HG03108 (cell line): ENCODE measurements at regions not wholly inside any gene's neighbourhood (a gene's known extent, or its start where the extent isn't known, plus 50 kb on each side); places are given as distances from the start of the nearest gene placed in this dataset.

ENCODE experiments used
- ATAC-seq: cut with Tn5 transposase; IDR thresholded peaks from one replicate; pipeline ENCODE4 v1.9.1; 2021; ENCODE audit warnings: moderate library complexity; ENCODE audit not compliant: unreplicated experiment

DNA sequence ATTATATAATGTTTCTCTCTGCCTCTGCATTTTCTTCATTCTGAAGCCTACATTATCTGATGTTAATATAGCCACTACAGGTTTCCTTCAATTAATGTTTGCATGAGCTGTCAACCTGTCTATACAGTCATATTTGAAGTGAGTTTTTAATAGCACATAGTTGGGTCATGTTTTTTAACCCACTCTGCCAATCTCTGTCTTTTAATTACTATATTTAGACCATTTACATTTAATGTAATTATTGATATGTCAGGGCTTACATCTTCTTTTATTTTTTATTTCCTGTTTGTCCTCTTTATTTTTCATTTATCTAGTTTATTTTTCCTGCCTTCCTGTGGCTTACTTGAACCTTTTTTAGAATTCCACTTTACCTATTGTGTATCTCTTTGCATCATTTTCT is 124.3 kb upstream of the PDE1C start:
- ATAC-seq, result no peak

DNA sequence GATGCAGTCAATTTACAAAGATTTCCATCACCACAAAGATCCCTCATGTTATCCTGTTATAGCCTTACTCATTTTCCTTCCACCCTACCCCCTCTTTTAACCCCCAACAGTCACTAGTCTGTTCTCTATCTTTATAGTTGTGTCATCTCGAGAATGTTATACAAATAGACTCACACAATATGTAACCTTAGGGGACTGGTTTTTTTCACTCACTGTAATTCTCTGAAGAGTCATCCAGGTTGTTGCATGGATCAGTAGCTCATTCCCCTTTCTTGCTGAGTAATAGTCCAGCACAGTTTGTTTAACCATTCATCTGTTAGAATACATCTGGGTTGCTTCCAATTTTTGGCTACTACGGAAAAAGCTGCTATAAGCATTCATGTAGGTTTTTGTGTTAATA is 121.1 kb upstream of the PDE1C start:
- ATAC-seq, result no peak

DNA sequence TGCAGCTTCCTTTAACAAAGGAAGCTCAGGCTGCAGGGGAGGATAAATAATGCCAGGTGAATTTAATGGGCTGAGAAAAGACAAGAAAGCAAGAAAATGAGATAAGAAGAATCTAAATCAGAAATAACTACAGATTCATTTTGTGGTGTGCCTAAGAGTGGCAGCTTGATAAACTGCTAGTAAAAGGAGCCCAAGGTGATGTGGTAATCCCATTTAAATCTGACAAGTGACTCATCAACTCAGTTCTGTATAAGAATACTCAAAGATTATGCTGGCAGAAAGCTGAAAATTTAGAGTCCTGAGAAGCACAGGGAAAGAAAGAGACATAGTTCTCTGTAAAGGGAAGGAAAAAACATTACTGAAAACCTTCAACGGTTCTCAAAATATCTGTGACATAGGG is 109.4 kb upstream of the PDE1C start:
- ATAC-seq, result no peak

DNA sequence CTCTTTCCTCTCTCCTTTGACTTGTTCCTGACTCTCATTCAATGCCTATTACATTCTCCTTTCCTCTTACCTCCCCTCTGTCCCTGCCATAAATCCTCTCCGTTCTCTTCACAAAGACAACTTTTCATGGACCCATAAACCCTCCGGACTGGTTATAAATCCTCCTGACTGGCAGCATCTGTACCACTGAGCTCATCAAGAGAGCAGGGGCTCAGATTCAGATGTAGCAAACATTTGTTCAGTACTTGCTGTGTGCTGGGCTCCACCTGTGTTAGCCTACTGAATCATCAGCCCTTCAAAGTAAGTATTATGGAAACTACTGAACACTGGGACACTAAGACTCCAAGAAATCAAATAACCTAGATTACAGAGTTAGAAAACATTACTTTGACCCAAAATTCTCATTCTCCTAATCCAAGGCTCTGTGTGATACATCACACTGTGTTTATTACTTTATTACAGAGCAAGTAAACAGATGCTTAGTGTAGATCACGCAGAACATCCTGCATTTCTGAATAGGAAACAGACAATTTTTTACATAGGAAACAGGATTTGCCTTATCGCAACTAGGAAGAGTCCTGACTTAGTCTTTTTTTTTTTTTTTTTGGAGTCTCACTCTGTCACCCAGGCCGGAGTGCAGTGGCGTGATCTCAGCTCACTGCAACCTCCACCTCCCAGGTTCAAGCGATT is 108.6 kb upstream of the PDE1C start:
- no peak for ATAC-seq

DNA sequence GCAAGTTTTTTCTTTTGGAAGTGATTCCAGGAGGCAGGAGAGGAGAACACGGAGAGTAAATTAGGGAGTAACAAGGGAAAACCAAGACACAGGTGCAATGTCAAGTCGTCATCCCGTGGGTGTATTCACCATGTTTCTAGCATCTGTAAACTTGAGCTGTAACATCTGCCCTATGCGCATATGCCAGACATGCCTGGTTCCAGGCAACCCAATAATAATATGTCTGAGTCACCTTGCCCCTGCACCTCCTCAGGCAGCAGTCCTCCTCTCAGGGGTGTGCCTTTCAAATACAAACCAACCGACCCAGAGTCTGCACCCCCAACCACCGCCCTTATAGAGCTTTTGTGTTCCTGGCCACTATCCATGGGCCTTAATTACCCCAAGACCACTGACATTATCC is 107.0 kb upstream of the PDE1C start:
- no peak for ATAC-seq

DNA sequence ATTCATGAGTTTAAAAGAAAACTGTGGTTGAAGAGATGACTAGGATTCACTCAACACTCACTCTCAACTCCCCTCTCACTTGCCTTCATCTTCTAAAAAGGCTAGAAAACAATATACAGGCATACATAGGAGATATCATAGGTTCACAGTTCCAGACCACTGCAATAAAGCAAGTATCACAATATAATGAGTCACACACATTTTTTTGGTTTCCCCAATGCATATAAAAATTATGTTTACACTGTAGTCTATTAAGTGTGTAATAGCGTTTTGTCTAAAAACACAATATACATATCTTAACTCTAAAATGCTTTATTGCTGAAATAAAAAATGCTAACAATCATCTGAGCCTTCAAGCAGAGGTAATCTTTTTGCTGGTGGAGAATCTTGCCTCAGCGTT is 104.9 kb upstream of the PDE1C start:
- ATAC-seq, result no peak

DNA sequence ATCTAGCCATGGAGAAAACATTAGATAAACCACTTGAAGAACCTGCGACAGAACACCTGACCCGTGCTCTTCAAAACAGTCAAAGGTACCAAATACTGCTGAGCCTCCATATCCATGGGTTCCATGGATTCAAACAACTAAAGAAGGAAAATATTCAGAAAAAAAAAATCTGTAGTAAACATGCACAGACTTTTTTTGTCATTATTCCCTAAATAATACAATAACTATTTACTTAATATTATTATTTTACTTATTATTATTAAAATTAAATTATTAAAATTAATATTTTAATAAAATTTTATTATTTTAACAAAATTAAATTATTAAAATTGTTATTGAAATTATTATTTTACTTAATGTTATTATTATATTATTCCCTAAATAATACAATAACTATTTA is 101.0 kb upstream of the PDE1C start:
- ATAC-seq, result no peak

DNA sequence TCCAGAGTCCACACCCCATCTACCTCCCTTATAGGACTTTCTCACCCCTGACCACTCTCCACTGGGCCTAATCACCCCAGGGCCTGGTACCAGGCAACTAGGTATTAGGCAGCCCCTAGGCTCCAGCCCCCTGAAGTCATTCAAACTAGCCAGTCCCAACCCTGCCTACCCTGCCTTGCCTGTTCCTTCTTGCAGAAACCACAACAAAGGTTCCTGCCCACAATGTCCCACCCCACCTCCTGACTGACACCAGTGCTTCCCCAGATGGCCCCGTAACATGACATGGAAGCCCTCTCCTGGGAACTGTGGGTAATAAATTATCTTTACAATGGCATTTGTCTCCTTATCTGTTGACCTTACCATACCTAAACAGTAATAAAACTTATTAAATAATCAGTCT is 100.6 kb upstream of the PDE1C start:
- no peak for ATAC-seq

DNA sequence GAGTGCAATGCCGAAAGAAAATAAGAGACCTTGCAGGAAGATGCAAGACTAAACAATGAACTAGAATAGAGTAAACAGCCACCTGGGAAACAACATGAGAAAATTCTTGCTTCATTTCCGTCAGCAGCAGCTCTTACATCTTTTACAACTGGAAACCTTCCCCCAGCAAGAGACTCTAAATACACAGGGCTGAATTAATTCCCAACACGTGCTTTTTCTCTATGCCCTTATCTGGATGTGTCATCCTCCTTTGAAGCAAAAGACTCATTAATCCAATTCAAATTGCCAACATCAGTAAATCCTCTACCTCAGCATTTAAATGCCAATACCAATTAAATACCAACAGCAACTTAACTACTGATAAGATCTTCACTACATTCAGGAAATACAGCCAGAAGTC is 99.0 kb upstream of the PDE1C start:
- no peak for ATAC-seq

DNA sequence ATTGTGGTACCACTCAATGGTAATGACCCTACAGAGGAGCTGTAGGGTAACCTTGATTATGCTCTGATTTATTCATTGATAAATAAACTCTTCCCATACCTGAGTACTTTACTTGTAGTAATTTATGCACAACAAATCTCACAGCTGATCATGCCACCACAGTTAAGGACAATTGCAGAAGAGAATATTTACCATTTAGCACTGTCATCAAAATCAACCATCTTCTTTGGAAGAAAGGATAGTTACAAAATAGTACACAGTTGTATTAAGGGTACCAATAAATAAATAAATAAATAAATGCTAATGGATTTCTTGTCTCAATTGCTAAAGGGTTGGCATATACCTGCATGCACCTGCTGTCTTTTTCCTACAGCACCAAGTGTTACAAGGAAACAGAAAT is 97.6 kb upstream of the PDE1C start:
- no peak for ATAC-seq

DNA sequence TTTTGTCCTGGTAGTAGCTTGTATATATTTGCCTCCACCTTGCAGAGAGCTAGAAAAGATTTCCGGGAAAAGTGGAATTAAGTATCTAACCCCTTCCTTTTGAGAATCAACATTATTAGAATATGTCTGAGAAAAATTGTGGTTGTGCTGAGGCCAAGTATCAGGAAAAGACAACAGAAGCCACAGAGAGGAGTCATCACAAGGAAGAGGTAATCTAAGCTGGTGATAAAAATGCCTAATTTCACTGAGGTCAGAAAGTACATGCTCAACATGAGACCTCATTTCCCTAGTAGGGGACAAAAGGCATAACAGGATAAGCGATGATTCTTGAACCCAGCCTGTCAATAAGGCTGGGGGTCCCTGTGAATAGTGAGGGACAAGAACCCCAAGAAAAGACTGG is 97.0 kb upstream of the PDE1C start:
- ATAC-seq, result no peak

DNA sequence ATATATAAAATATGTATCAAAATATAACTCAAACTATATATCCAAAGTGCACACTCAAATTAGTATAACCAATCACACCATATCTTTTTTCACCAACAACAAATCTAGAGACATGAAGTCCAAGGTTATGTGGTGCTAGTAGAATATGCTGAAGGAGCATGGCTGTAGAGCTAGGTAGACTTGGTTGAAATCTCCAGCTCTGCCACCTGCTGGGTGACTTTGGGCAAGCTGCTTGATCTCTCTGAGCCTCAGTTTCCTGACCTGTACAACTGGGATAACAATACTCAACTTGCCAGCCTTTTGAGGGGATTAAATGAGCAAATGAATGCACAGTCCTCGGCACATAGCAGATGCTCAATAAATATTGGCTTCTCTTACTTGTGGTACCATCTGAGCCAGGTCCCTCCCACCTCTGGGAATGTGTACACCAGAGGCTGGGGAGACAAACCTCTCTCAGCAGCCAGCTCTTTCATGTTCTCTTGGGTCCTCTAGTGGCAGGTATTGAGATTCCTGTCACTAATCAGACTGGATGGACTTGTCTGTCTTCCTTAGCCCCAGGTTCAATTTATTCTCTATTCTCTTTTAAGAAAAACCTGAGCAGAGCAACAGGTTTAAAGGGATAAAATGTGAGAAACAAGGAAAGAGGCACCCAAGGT is 94.3 kb upstream of the PDE1C start:
- ATAC-seq, result no peak

DNA sequence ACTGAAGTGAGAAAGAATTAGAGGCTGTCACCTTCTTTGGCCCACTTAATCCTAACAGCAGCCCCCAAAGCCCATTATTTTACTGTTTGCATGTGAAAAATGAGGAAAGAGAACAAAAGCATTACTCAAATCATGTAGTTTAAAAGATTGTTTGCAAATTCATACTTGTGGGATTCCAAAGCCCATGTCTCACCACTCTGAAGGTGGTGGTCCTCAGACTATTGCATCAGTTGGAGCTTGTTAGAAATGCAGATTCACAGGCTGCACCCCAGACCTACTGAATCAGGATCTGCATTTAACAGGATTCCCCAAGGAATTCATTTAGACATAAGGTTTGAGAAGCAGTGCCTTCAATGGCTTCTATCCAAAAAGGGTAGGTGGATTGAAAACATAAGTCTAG is 93.7 kb upstream of the PDE1C start:
- no peak for ATAC-seq

DNA sequence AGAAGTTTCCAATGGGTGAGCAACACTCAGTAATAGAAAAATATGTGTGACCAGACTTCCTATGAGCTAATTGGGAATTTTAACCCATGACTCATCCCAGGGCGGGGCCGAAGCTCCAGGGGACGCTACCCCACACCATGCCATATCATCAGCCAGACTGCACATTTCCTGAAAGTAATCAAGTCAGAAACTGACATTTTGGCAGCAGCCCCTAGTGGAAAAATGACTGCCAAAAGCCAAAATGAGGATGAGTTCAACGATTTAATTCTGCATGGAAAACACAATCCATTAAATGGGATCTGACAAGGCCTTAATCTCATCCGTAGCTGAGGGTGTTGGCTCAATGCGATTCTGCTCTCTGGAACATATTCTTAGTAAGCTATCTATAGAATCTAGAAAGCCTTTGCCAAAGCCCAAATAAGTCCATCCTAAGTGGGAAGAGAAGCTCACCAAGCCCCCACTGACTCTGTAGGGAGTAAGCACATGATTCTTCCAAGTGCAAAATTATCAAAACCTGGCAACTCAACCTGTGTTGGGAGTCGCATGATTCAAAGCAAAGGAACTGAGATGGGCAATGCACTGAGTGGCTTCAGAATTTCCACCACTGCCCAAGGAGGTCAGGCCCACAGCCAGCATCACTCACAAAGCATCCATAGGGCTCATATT is 93.1 kb upstream of the PDE1C start:
- no peak for ATAC-seq

DNA sequence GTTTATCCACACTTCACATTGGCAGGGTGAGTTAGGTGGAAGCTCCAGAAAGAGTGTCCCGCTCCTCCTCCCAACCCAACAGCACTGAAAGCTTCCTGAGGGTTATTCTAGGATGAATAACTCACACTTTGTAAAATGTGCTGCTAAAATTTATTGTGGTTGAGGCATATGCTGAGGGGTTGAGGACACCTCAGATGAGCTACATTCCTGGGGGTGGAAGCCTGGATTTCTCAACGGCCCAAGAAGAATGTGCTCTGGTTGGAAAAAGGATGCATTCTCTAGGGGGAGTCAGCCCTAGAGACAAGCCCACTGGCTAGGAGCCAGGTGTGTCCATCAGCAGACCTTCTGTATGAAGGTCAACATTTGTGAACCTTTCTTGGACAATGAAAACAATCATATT is 91.5 kb upstream of the PDE1C start:
- no peak for ATAC-seq

DNA sequence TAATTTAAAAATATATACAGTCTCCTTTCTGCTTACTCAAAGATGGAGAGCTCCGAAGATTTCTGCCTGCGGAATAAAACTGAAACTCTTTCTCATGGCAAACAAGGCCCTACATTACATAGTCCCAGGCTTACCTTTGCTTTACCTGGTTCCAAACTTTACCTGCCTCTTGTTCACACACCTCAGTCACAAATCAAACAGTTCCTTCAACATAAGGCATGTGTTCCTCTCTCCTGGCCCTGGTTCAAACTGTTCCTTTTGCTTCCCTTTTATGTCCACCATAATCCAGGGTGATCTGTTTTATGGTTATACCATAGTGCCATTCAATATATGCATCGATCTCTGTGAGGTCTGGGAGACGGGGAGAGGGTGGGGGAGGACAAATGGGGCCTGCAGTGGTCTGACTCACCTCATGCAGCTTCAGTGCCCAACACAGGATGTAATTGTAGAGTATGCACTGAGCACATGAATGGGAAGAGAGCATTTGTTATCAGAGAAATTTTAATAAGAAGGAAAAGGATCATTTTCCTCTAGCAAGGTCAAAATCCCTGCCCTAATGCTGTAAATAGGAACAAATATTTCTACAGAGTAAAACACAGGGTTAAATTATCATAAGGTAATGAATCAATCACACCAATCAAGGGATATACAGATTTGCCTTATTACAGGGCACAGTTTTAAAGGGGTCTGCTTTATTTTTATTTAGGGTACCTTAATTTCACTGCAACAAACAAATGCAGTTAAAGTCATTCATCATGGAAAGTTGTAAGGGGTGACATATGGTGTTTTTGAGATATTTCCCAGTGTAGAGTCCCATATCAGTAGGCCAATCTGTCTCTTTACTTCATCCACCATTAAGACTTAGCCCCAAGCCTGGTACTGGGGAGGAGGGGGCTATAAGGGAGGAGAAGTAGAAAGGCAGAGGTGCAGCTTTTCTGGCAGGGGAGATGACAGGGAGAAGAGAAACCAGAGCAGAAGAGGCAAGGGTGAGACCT is 88.8 kb upstream of the PDE1C start:
- ATAC-seq, result no peak

DNA sequence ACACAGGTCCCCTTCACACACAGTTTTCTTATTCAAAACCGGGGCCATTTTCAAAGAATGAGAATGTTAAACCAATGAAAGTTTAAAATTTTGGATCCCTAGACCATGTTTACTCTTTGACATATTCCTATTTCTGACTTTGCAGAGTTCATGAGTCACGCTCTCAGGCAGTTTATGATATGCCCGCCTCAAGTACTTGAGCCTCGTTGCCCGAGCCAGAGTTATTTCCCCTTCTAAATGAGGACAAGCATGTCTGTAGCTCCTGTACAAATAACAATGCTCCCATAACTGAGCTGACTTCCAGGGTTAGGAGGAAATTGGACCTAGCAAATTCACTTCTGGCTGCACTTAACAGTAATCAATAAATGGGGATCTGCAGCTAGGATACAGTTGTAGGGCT is 87.9 kb upstream of the PDE1C start:
- no peak for ATAC-seq

DNA sequence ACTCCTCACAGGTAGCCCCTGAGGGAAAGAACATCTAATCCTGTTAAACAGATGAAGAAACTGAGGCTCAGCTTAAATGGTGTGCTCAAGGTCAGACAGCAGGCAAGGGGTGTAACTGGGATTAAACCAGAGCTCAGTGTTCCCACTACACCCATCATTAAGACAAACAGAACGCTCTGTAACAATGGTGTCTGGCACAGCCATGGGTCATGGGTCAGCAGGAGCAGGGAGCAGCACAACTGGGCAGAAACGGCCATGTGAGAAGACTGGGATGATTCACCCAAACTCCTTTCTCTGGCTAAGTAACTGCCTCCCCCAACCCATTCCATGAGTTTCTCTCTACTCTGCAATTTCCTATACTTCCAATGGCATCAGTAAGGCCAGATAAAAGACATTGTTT is 85.5 kb upstream of the PDE1C start:
- no peak for ATAC-seq

DNA sequence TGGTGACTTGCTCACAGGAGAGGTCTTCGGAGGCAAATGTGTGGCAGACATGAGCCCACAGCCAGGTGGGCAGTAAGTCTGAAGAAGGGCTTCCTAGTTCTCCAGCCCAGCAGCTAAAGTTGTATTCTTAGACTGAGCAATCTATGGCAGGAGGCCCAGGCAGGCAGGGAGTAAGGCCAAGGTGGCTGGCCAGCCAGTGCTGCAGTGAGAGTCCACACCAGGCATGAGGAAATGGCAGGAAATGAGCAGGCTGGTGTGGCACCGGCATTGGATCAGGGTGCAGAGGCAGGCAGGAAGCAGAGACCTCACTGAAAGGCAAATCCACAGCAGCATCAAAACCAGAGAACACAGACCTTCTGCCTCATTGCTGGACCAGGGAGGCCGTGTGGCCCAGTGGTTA is 84.6 kb upstream of the PDE1C start:
- ATAC-seq, result no peak

DNA sequence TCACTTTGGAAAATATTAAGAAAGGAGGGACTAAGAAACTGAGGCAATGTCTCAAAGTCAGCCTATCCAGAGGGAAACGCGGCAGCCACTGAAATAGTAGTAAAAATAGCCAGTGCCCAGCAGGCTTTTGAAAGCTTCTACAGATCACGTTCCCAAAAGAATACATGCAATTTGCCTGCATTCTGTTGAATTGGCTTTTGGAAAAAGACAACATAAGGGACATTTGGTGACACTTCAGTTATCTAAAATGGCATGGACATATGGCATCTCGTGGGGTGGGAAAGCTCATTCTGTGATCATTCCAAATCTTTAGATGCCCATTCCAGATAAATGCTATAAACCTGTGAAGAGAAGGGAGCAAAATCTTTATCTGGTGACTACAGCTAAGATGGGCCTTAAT is 82.8 kb upstream of the PDE1C start:
- no peak for ATAC-seq

DNA sequence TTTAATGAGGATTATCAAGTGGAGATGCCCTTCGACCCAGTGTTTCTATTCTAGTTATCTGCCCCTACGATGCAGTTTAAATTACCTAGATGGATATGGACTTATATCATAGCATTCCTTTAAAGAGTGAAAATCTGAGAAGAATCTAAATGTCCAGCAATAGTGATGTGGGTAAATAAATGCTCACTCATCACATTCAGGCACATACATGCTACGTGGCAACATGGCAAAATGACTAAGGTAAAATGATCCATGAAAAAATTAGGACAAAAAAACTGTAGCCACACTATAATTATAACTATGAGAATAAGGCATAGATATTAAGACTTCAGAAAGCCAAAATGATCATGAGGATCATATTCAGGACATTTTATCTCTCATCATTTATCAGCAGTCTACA is 82.4 kb upstream of the PDE1C start:
- ATAC-seq, result no peak
